ENCODE measurements at regions not wholly inside any gene's neighbourhood (a gene's known extent, or its start where the extent isn't known, plus 50 kb on each side); places are given as distances from the start of the nearest gene placed in this dataset.

DNA sequence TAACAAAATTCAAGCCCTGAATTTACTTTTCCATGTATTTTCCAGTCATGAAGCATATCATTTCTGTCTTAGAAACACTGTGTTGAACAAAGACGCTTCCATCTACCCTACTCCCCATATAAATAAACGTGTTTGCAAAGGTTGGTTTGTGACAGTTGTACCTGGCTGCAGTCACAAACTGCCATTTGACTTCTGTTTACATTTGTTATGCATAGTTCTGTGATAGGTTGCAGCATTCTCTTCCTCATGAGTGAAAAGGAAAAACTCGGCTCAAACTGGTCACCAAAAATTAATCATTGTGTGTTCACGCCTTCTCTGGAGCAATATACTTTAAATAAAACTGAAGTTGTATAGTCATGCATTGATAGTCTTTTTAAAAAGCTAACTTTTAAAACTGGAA is 69.3 kb upstream of the MOCS2 start:
- TF ChIP-seq GATA2 (IDR thresholded peaks at IDR 0.05; ENCODE audit: low read depth, low read length) (no peak), GATA3 (IDR thresholded peaks at IDR 0.05; ENCODE audit: low read depth, low read length) (no peak)

All from SH-SY5Y (cell line).